ENCODE measurements at regions not wholly inside any gene's neighbourhood (a gene's known extent, or its start where the extent isn't known, plus 50 kb on each side); places are given as distances from the start of the nearest gene placed in this dataset.
"Not testable (repeated sequence)": the region's sequence is repeated elsewhere in the genome, so short reads cannot be mapped to it uniquely, and the experiment has no call there.

DNA sequence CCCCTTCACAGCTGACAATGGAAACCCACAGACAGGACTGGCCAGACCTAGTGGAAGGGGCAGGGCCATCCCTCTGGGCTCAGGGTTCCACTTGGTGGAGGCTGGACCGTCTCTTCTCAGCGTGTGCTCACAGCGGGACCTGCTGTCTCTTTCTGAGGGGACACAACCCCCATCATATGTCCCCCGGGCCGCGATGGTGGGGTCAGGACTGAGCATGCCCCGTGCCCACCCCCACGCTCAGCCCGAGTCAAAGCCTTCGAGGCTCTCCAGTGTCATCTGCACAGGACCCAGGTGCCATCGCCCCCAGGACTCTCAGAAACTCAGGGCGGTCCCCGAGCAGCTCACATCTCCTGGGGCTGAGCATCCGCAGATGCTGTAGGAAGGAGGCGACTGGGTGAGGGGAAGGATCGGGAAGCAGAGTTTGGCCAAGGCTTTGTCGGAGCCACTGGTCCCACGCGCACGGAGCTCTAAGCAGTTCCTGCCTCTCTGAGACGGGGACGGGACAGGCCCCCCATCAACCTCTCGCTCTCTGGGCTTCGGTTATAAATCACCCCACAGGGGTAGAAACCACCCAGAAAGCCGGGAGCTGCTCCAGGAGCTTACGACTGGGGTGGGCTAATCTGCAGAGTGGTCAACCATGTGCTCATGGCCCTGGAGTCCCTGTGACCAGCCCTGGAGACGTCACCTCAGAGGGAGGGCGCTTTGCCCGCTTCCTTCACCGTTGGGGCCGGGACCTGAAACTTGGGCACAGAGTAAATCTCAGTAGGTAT is 183.4 kb upstream of the SULF2 start:
- no peak for DNase-seq (ENCODE audit: low read depth in 2 of 2)

DNA sequence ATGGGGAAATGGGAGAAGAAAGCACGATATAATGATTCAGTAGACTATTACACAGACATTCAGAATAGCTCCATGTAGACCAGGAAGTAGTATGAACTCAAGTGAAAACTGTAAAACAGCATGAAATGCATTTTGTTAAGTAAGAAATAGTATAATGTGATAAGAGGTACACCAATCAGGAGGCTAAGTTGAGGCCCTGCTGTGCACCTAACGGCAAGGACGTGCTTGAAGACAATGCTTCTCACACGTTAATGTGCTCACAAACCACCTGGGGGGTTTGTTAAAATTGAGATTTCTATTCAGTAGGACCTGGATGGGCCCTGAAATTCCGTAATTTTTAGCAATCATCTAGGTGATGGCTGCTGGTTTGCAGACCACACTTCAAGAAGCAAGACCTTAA is 178.9 kb upstream of the SULF2 start:
- DNase-seq (ENCODE audit: low read depth in 2 of 2), result no peak

DNA sequence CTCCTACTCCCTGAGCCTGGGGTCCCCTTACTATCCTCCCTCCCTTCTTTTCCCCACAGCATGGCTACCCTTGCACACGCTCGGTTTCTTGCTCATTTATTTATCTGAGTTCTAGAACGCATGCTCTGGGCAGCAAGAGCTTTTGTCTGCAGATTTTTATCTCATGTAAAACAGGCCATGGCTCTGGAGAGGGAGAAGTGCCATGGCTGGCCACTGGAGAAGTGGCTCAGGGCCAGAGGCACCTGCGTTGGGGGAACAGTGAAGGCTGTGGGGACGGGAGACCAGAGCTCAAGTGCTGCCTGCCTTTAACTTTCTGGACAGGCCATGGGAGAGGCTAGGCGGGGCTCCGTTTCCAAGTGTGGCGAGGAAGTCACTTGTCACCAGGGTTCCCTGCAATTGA is 177.7 kb upstream of the SULF2 start:
- no peak for DNase-seq (ENCODE audit: low read depth in 2 of 2)

- DNase-seq (ENCODE audit: low read depth in 2 of 2), result no peak
Measured at GRCh38 chr20:47962286-47962963, 177.1 kb upstream of the SULF2 start.

DNA sequence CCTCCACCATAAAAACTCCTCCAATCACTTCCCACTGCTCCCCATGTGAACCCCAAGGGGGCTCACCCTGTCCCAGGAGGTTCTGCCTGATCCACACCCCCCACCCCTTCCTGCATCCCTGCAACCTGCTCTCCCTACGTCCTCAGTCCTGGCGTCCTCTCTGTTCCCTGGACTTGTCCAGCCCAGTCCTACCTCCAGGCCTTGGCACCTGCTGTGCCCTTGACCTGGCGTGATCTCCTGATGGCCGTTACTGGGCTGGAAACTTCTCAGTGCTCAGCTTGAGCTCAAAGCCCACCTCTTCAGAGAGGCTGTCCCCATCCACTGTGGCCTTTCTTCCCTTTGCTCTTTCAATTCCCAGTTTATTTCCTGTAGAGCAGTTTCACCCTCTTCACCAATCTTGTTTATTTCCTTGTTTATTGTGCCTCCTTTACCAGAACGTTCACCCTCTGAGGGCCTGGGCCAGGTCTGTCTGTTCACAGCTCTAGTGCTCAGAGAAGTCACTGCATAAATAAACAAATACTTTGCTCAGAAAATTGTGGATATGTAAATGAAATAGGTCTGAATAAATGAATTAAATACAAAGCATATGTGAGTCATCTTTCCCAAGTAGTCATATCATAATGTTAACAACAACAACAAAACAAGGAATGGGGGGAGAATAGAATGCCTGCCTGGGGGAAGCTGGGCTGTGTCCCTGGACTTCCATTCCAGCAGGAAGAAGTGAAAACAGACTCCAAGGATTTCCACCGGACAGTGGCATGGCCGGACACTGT is 175.7 kb upstream of the SULF2 start:
- no peak for DNase-seq (ENCODE audit: low read depth in 2 of 2)

DNA sequence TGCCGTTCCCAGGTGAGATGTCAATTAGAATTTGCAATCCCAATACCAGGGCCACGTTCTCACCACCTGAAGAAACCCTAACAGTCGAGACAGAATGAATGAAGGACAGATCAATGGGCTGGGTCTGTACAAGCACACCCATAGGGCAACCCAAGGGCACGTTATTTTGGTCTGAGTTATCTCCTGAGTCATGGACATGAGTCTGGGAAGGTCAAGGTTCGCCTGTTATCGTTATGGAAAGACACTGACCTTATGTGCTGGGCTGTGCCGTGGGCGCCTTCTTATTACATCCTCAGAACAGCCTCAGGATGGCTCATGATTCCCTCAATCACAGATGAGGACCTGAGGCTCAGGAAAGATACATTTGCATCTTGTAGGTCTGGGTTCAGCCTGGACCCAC is 175.0 kb upstream of the SULF2 start:
- DNase-seq (ENCODE audit: low read depth in 2 of 2), result no peak

- not testable (repeated sequence) for DNase-seq (ENCODE audit: low read depth in 2 of 2)
Measured at GRCh38 chr20:47957989-47958801, 172.9 kb upstream of the SULF2 start.

- DNase-seq (ENCODE audit: low read depth in 2 of 2), result no peak
Measured at GRCh38 chr20:47957135-47957534, 171.9 kb upstream of the SULF2 start.

DNA sequence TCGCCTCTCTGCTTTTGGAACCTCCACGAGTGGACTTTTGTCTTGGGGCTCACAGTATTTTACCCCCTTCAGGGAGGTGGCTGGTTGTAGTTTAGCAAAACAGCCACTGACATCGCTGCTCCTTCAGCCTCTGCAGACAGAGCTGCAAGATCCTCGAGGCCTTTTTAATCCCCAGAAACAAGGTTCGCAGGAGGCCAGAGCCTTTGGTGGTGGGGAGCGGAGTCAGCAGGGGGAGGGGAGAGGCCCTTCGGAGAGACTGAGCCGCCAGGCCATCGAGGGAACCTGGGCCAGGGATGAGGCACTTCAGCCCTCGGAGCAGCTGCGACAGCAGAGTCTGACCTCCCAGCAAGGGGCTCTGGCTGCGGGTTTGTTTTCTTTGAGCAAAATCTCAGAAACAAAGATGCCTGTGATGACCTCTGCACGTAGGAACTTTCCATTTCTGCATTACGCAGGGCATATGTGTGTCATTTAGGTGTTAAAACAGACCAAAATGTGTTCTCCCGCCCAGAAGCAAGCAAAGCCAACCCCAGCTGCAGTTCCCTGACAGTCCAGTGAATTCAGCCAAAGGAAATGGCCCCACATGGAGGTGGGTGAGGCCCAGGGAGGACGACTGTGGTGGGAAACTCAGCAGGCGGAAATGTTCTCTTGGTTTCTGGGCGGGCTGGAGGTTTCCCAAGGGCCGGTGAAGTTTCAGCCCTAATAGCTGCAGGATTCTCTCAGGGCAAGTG is 171.2 kb upstream of the SULF2 start:
- DNase-seq (ENCODE audit: low read depth in 2 of 2), result no peak

DNA sequence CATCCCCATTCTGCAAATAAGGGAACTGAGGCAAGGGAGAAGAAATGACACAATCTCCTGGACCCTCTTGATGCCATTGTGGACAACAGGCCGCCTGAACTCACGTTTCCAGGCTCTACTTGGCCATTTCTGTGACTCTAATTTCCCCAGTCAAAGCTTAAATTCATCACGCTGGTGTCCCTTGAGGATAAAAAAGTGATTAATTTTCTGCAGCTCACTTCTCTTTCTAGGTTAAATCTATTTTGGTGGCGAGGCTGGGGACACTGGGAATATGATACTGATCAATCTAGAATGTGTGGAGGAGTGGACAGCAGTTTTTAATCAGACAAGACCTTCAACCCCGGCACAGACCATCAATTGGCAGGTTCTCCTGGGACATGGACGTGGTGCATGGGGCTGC is 168.2 kb upstream of the SULF2 start:
- DNase-seq (ENCODE audit: low read depth in 2 of 2), result no peak

DNA sequence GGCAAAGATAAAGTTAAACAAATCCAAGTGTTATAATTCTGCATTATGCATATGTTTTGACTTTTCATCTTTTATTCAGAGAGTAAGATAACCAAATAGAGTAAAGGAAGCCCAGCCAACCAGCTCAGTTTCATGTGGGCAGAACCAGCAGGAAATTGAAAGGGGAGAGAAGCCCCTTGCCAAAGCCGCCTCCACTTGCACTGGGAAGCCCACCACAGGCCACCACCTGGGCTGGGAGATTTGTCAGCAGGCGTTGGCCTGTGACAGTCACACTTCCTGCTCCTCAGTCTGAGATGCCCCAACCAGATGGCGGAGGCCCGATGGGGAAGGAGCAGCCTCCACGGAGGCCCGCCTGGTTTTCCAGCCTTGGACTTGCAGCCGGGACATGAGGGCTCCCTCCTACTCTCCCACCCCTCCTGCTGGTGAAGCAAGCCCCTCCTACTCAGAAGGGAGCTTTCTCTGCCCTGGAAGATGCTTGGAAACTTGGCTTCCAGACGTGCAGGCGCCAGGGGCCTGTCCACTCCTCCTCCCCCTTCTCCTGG is 166.8 kb upstream of the SULF2 start:
- DNase-seq (ENCODE audit: low read depth in 2 of 2), result no peak

DNA sequence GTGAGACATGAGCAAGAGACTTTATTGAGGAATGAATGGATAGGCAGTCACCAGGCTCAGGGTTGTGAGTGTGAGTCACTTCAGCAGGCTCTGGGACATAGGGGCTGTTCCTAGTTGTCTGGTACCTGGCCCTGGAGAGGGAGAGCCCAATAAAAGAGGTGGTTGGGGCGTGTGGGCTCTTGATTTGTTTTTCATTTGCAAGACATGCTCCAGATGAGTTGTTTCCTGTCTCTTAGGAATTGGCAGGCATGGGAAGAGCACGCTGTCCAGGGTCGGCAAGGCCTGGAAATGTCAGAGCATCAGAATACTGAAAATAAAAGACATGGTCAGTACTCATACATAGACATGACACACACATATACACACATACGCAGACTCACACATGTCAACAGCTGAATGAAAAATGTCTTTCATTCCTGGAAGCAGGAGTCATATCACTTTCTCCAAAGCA is 166.3 kb upstream of the SULF2 start:
- DNase-seq (ENCODE audit: low read depth in 2 of 2), result no peak

GRCh38 chr20:47950913-47951283 is 165.6 kb upstream of the SULF2 start:
- DNase-seq (ENCODE audit: low read depth in 2 of 2), result no peak

- no peak for DNase-seq (ENCODE audit: low read depth in 2 of 2)
Measured at GRCh38 chr20:47950124-47950912, 165.0 kb upstream of the SULF2 start.

- DNase-seq (ENCODE audit: low read depth in 2 of 2), result no peak
Measured at GRCh38 chr20:47949230-47949629, 163.9 kb upstream of the SULF2 start.

GRCh38 chr20:47944682-47945081 is 159.4 kb upstream of the SULF2 start:
- no peak for DNase-seq (ENCODE audit: low read depth in 2 of 2)

- DNase-seq (ENCODE audit: low read depth in 2 of 2), result no peak
Measured at GRCh38 chr20:47941869-47942268, 156.6 kb upstream of the SULF2 start.

DNA sequence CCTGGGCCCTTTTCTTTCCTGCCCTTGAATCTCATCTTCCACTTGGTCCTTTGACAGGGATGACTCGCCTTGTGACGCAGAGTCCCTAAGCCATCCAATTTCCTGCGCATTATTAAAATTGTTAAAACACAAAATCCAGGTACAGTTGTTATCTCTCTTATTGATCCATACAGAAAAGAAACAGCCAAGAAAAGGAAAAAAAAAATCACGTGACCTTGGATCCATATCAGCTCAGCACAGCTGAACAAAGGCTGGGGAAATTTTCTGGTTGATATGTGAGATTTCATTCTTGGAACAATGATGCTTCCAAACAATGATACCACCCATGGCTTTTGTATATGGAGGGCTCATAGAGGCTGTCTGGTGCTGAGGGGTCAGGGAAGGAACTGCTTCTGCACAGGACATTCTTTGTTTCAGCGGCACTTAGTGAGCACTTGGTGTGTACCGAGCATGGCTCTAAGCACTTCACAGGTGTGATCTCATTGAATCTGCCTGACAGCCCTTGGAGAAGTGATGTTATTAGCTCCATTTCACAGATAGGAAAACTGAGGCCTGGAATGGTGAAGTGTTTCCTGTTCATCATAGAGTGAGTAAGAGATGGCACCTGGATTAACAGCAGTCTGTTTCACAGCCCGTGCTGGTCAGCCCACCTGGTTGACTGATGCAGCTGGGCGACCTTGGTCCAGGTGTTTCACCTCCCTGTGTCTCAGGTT is 155.0 kb upstream of the SULF2 start:
- DNase-seq (ENCODE audit: low read depth in 2 of 2), result no peak

DNA sequence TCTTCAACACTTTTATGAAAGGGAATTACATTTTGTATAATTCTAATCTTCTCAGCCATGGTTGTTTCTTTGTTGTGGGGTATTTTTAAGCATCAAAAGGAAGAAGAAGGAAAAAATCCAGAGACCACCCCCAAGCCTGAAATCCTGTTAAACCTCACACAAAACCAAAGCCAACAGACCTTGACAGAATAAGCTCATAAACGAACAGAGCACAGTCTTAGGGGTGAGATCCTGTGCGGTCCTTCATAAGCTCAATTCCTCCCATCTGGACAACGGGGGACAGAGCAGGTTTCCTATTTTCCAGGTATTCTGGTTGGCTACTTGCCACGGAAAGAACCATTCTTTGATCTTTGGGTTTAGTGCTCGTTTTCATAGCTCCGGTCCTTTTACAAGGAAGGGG is 151.3 kb upstream of the SULF2 start:
- no peak for DNase-seq (ENCODE audit: low read depth in 2 of 2)
